ENCODE measurements at regions not wholly inside any gene's neighbourhood (a gene's known extent, or its start where the extent isn't known, plus 50 kb on each side); places are given as distances from the start of the nearest gene placed in this dataset.
A peak's percentile ranks its signal among the peaks of the same experiment; 100 is the strongest.
"Not testable (repeated sequence)": the region's sequence is repeated elsewhere in the genome, so short reads cannot be mapped to it uniquely, and the experiment has no call there.

DNA sequence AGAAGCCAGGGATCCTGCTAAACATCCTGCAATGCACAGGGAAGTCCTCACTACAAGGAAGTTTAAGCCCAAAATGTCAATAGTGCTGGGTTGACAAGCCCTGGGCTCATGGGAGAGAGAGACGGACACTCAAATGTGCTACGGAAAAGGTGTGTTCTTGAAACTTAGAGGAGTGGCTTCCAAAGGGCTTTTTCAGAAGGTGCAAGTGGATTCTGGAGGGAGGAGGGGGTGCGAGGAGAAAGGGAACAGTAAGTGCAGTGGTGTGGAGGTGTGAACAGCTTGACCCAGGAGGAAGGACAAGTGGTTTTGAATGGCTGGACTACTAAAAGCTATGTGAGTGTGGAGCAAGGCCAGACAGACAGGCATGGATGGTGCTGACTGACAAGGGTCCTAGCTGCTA is 50.4 kb upstream of the CECR2 start:
- no peak for DNase-seq

DNA sequence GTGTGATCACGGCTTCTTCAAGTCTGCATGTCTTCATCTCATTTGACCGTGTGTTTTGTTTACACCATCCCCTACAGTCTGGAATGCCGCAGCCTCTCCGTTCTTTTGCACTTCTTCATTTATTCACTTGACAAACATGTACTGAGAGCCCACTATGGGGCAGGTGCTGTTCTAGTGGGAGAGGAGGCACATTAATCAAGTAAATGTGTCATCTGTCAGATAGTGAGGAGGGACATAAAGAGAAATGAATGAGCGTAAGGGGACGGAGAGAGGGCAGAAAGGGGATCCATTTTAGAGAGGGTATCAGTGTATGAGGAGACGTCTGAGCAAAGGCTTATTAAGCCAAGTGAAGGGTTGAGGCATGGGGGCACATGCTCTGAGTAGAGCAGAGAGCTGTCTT is 54.0 kb upstream of the CECR2 start:
- DNase-seq = no peak

DNA sequence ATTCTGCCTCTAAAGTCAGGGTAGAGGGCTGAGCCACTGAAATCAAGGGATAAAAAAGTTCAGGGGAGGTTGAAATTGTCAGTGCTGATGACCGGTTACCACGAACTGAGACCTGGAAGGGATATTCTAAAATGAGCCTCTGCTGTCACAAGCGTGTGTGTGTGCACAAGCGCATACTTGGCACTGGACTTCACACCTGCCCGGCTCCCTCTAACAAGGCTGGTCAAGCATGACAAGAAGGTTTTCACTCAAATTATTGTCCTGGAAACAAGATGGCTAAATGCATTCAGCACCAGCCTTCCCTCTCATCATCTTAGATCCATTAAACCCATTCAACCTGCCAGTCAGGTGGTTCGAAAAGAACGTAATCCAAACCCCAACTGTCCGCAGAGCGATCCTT is 54.8 kb upstream of the CECR2 start:
- DNase-seq = no peak

DNA sequence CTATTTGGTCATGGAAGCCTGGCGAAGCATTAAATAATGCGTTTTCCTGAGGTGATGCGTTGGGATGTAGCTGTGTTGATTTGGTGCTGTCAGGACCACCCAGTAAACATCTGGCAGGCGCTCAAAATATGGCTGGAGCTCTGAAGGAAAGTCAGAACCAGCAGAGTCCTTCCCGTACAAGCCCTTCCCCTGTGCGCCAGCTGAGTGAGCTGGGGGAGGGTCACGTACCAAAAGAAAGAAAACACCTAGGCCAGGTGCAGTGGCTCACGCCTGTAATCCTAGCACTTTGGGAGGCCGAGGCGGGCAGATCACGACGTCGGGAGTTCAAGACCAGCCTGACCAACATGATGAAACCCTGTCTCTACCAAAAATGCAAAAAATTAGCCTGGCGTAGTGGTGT is 55.6 kb upstream of the CECR2 start:
- no peak for DNase-seq

DNA sequence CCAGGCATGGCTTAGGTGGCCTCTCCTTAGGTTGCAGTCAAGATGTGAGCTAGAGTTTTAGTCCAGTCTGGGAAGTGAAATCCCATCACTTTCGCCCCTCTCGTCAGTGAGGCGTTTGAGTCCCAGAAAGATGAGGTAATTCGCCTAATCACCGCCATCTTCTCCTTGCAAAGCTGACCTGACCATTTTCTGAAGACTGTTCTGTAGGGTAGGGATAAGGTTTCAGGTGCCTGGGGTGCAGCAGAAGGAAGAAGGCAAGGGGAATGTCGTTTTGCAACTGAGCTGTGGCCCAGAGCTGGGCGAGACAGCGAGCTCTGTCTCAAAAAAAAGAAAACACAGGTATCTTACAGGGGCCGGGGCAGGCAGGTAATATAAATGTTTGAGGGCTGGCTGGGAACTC is 61.7 kb upstream of the CECR2 start:
- no peak for DNase-seq

DNA sequence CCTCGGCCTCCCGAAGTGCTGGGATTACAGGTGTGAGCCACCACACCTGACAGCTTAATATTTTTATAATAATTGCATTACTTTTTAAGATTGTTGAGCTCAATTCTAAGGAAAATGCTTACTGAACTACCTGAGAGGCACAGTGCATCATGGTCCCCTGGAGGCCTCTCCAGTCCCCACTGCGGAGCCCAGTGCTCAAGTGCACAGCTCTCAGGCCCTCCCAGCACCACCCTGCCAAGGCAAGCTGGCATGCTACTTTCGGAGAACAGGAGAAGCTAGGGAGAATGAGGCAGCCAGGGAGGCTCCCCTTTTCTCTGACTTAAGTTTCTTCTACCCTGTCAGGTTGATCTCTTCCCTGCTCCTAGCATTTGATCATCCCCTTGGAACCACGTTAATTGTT is 64.2 kb upstream of the CECR2 start:
- no peak for DNase-seq

DNA sequence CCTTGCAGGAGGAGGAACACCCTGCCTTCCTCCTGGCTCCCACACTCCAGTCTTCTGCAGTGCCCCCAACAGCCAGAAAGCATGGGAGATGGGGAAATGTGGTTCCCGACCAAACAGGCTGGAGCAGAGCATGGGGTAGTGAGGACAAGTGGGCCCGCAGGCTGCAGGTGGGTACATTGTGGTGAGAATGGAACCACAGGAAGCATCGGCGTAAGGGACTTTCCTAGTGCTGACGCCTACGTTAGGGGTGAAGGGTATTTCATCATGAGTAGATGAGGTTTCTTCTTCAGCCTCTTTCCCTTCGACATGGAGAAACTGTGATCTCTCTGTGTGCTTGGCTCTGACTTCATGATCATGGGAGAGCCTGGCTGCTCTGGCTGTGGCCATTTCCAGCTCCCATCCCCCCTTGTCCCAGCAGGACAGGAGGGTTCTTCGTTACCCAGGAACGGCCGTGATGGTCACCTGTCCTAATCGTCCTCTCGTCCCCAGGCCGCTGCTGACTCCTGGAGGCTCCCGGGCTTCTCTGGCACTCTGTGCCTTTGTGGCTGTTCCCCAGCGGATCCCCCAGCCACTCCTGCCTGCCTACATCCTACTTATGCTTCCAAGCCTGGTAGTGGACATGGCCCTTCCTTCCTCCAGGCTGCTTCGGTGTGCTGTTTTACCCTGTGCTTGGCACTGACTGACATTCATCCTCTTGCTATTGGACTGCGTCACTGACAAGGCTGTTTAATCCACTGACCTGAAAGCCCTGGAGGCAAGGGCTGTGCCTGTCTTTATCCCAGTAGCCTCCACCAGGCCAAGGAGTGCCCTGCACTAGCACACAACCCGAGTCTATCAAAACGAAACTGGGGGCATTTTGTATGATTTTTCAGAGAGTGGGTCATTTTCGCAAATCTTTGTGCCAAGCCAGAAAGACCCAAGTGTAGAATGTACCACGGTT is 65.2 kb upstream of the CECR2 start:
- DNase-seq = no peak

DNA sequence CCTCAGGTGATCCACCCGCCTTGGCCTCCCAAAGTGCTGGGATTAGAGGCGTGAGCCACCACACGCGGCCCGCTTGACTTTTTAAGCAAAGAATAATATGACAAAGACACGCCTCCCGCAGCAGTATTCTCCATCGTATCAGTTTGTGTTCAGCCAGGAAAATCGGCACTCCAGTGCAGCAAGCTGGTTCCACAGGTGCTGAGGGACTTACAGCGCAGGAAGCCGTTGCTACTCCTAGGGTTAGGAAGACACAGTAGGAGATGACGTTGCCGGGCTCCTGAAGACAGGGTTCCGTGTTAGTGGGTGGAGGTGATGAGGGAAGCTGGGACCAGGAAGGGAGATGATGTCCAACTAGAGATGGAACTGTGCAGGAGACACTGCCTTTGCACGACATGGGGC is 65.8 kb upstream of the CECR2 start:
- no peak for DNase-seq

DNA sequence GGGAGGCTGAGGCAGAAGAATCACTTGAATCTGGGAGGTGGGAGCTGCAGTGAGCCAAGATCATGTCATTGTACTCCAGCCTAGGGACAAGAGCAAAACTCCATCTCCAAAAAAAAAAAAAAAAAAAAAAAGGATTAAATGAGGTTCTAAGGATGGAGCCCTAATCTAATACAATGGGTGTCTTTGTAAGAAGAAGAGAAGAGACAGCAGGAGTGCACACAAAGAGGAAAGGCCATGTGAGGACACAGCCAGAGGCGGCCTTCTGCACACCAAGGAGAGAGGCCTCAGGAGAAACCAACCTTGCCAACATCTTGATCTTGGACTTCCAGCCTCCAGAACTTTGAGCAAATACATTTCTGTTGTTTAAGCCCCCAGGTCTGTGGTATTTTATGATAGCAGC is 66.6 kb upstream of the CECR2 start:
- no peak for DNase-seq

DNA sequence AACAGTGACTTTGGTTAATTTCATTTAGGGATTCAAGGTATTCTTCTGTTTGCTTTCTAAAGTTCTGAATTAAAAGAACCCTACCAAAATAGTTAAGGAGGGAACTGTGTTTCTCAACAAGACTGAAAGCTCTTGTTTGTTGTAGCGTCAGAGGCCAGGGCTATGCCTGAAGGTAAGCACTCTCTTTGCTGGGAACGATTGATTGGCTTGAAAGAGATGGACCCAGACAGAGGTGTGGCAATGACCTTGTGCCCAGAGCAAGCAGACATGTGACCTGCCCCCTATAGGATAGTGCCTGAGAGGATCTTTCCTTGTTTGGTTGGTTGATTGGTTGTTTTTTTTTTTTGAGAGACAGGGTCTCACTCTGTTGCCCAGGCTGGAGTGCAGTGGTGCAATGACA is 68.3 kb upstream of the CECR2 start:
- DNase-seq = no peak

DNA sequence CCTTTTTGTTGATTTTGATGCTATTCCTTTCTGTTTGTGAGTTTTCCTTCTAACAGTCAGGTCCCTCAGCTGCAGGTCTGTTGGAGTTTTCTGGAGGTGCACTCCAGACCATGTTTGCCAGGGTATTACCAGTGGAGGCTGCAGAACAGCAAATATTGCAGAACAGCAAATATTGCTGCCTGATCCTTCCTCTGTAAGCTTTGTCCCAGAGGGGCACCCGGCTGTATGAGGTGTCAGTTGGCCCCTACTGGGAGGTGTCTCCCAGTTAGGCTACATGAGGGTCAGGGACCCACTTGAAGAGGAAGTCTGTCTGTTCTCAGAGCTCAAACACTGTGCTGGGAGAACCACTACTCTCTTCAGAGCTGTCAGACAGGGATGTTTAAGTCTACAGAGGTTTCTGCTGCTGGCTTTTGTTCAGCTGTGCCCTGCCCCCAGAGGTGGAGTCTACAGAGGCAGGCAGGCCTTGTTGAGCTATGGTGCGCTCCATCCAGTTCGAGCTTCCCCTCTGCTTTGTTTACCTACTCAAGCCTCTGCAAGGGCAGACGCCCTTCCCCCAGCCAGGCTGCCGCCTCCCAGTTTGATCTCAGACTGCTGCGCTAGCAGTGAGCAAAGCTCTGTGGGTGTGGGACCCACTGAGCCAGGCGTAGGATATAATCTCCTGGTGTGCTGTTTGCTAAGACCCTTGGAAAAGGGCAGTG is 70.3 kb upstream of the CECR2 start:
- DNase-seq = not testable (repeated sequence)

DNA sequence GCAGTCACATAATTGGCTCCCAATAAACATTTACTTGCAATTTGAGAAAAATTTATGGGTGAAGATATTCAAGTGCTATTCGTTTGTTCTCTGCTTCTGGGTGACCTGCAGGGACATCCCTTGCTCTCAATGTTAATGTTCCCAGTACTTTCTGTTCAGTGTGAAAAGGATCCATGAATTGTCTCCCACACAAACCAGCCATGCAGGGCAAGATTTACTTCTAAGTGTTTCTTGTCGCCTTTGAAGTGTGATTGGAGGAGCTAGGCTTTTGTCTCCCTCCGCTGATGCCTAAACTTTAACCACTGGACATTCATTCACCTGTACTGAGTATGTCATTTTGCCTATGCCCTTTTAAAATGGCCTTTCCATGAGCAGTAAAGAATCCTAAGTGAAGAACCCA is 66.4 kb upstream of the ADA2 start:
- DNase-seq = no peak

DNA sequence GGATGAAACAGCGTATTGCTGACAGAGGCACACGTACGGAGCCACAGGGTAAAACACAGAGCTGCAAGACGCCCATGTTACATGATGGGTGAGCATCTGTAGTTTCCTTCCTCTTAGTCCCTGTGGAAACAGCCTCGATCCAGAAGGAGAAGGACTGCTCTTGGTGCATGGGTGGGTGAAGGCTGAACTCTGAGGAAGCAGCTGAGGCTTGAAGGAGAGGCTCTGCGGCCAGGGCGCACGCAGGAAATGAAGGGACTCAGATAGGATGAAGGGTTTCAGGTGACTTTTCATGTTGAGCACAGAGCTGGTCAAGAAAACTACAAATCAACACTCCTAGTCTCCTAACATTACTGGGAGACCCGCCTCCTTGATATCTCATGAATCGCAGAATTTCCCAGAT is 65.7 kb upstream of the ADA2 start:
- DNase-seq = no peak

DNA sequence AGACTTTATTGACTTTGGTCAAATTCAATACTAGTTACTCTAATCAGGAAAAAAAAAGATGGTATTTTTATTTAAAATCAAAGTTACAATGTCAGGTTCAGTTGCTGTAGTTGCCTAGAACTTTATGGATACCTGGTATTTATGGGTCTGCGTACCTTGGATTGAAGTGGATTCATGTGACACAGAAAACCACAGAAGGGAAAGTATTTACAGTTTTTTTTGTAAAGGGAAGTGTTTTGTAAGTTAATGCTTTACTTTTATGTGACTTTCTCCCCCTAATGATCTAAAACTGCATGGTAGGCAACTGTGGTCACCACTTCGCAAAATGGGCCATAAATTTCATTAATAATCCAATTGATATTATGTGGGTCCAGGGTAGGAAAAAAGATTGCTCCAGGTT is 65.2 kb upstream of the ADA2 start:
- DNase-seq = no peak

DNA sequence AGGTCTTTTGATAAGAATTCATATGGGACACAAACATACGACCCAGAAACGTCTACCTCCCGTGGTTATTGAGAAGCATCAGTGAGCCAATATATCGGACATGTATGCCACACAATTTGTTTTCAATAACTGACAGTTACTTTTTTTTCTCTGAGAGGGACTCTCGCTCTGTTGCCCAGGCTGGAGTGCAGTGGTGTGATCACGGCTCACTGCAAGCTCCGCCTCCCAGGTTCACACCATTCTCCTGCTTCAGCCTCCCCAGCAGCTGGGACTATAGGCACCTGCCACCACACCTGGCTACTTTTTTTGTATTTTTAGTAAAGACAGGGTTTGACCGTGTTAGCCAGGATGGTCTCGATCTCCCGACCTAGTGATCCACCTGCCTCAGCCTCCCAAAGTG is 64.6 kb upstream of the ADA2 start:
- DNase-seq = not testable (repeated sequence)

DNA sequence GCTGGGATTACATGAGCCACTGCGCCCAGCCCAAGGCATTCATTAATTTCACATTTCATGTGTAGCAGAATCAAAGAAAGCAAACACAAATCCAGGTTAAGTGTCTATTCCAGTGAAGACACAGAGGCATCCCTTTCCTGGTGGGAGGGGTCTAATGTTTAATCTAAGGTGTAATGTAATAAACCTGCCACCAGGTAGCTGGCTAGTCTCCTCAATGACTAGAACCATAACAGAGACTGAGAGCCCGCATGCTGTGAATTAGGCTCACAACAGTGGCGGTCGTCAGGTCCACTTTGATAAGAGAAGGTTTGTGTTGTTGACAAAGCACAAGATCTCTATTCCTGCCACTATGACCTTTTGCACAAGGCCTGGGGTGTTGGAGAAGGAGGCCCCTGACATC is 64.2 kb upstream of the ADA2 start:
- DNase-seq = no peak

DNA sequence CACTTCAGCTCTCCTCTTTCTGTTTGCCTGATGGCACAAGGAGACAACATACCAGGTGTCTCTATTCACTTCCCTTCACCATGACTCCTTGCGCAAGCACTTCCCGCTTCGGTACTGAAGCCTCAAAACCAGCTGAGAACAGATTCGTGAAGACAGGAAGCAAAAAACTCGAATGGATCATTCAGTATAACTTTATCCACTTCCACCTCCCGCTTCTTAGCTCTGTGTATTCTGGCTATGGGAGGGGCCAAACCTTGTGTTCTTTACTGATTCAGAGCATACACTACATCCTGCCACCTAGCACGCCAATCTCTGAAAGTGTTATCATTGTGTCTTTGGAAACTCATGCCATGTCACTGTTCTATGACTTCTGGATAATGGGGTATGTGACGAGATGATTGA is 62.2 kb upstream of the ADA2 start:
- DNase-seq = no peak

DNA sequence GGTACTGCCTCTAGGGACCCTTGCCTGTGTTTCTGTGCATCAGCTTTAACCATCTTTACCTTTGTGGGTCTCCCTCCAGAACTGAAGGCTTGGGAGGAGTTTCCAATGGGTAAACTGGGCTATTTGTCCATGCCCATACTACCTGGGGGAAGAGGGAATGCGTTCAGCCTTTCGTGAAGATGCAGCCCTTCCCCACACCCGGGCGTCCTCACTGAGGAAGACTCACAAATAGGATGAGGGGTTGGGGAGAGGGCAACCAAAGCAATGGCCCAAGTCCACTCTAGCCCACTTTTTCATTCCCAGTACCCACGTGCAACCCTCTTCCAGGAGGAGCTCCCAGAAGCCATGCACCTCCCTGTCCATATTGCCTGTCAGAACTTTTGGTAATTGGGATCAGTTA is 61.8 kb upstream of the ADA2 start:
- no peak for DNase-seq

DNA sequence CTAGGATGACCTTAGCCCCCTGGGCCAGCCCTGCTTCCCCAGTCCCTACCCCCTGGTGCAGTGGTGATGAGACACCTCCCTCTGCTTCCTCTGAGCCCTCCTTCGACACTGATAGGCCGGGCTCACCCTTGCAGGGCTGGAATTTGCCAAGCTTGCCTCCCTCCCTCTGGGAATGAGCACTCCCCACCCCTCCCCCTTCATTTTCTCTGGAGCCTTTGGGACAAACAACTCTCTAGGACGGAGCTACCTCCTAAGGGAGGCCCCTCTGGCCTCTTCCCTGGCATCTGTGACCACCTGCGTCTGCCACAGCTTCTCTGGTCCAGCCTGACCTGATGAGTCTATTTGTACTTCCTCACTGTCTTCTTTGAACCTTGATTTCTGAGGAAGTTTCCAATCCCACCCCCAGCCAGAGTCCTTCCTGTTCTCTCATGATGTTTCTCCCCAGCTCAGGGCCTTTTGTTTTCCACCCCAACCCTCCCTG is 53.3 kb upstream of the ADA2 start:
- no peak for DNase-seq

DNA sequence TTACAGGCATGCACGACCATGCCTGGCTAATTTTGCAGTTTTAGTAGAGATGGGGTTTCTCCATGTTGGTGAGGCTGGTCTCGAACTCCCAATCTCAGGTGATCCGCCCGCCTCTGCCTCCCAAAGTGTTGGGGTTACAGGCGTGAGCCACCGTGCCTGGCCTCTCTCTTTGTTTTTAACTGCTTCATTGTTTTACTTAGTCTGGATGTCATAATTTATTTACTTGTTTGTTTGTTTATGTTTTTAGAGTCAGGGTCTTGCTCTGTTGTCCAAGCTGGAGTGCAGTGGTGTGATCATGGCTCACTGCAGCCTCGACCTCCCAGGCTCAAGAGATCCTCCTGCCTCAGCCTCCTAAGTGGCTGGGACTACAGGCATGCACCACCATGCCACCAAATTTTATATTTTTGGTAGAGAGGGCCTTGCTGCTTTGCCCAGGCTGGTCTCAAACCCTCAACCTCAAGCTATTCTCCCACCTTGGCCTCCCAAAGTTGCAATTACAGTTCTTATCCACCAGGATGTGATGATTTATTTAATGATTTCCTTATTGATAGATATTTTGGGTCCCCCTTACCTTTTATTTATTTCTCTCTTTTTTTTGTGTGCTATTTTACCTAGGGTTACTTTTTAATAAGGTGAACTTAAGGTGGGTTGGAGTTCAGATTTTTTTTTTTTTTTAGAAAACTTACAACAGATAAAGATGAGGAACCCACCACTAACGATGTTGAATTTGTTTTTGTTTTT is 52.6 kb upstream of the ADA2 start:
- DNase-seq = no peak

DNA sequence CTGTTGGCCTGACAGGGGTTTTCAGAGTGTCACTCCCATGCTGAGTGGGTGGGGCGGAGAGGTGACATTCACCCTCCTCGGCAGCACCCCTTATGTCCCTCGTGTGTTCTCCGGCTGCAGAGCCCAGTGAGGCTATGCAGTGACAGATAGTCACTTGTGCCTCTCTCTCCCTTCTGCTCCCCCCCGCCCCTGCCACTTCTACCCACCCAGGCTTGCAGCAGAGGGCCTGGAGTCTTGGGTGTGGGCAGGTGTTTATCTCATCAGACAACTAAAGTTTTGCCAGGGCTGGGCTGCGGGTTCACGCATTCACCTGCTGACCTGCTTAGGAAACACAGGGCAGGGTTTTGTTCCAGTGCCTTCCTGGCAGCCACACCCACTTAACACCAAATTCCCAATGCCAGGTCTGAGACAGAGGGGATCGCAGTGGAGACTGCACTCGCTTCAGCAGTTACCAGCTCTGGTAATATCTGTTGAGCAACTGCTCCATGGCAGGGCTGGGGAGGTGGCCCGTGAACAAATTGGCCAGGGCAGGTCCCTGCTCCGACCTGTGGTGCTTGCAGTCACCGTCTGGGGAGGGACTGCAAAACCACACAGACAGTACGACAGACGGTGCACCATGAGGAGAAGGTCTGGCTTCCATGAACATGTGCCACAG is 50.5 kb upstream of the ADA2 start:
- peak; percentile 93 for DNase-seq

DNA sequence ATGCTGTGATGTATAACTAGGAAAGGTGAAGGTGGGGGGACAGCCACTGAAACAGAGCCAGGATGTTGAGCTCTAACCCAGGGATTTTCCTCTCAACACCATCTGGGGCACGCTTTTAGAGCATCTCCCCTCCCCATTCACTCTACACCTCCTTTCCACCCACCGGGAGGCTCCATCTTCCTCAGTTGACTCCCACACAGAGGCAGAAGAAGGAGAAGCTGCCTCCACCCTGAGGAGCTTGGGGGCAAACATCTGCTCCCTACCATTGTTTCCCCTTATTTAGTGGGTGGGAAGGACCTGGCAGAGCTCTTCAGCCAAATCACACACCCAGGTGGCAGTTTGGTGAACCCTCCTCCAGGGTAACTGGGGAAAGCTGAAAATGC is 50.0 kb upstream of the ADA2 start:
- DNase-seq = peak; percentile 84
